ENCODE measurements at regions not wholly inside any gene's neighbourhood (a gene's known extent, or its start where the extent isn't known, plus 50 kb on each side); places are given as distances from the start of the nearest gene placed in this dataset.
"Not testable (repeated sequence)": the region's sequence is repeated elsewhere in the genome, so short reads cannot be mapped to it uniquely, and the experiment has no call there.

DNA sequence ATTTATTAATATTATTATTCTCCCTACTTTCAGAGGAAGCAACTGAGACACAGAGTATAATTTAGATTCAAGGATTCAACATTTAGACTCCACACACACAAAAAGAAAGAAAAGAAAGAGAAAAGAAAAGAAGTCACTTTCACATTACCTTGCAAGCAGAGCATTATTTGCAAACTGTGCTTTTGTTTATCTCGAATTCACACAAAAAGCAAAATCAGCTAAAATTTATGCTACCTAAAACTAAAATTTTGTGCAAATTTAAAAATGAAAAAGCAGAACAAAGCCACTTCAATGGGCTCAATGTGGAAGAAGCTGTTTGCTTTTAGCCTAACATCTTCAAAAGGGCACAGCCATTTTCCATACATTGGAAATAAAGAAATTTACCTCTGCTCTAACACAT is 1282.7 kb upstream of the GYPC start:
- no peak for DNase-seq

DNA sequence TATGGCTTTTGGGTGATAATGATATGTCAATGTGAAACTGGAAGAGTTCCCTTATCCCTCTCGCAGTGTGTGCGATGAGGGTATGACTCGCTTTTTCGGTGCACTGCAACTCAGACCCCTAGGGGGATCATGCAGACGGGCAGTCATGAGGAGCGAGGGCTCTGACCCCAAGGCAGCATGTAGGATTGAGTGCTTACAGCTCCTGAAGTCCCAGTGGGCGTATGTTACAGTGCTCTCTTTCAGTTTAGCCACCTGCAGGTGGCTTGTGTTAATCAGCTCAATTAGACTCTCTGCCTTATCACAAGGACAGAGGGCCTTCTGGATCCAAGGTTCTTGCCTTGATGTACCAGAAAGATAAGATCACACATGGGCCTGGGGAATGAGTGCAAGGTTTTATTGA is 1269.9 kb upstream of the GYPC start:
- DNase-seq = no peak

DNA sequence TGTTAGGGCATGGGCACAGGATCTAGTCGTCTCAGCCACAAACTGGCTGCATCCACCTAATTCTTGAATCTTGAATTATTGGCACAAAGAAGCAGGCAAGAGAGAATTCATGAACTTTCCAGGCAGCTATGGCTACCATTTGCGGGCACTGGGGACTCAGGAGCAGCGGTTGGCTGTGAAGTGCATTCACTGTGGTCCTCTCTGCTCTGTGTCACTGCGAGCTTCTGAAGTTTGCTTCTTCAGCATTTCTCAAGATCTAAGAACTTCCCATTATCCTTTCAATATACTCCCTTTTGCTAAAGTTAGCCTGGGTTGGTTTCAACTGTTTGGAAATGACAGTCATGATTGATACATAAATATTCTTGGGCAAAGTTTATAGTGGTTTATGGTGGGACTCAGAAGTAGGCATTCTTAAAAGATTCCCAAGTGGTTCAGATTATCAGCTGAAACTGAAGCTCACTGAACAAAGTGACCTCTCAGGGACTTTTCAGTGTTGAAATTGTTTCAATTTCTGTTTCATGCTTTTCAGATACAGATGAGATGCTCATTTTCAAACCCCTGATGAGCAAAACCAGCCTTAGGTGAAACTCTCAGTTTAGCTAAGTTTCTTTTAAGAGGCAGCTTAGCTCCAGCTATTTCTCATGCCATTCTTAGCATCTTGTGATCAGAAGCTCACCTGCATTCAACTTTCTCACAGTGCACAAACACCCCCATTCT is 1258.3 kb upstream of the GYPC start:
- DNase-seq = no peak

DNA sequence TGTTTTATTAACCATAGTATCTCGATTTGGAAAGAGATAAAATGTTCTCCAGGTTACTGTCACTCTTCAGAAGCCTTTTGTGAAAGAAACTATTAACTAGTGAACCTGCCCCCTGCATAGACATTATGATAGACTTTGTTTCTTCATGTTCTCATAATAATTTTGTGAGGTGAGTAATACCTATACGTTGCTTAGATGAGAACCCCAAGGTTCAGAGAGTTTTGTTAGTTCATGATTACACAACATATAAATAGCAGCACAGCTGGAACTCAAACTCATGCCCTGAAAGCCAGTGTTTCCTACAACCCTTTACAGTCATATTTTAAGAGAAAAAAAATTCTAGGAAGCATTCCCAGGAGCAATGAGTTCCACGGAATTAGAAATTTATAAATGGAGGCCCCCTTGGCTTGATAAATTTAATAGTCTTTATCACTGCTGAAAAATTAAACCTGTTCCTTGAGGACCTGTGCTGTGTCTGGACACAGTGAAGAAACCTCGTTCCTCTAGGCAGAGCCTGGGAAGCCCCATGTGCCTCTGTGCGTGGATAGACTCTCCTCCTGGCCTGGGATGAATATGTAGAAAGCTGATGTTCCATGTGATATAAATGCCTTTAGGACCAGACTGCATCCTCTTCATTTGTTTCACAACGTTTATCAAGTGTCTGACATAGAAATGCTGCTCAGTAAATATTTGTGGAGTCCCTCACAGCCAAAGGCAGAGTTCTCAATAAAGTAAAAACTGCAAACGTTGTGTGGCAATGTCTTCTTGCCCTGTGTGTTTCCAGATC is 1257.0 kb upstream of the GYPC start:
- DNase-seq = no peak

DNA sequence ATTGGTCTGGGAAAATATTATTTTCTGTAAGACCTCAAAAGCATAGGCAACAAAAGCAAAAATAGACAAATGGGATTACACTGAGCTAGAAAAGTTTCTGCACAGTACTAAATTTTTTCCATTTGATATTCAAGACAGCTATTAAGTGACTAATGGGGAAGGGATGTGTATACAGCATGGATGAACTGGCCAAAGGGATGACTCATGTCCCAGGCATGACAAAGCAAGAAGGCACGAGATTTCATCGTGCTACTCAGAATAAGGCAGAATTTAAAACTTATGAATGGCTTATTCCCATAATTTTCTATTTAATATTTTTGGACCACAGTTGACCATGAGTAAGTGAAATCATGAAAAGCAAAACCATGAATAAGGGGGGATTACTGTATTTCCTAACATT is 1250.1 kb upstream of the GYPC start:
- DNase-seq = no peak

DNA sequence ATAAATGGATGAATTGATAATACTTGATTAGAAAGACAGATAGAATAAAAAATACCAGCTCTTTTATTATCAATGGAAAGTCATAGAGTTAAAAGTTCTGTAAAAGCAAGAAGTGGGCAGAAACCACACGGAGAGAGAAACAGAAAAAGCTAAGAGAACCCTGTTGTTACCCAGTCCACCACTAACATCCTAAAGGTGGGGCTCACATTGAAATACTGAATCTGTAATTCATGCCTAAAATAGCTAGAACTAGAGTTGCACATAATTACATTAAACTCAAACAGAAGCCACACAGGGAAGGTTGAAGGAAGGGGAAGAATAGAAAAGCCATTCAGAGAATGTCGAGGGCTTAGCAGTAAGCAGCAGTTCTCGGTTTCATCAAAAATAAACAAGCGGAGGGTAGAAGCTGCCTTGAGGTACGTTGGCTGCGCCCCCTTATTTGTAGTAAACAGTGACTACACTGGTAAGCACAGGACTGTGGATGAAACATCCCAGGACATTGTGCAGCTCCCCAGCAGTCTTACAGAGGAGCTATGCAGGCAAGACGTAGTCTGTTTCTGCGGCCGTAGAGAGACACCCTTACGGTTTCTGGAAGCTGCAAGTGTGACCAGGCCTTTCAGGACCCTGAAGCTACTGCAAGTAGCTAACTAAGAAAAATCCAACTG is 1247.0 kb upstream of the GYPC start:
- no peak for DNase-seq

DNA sequence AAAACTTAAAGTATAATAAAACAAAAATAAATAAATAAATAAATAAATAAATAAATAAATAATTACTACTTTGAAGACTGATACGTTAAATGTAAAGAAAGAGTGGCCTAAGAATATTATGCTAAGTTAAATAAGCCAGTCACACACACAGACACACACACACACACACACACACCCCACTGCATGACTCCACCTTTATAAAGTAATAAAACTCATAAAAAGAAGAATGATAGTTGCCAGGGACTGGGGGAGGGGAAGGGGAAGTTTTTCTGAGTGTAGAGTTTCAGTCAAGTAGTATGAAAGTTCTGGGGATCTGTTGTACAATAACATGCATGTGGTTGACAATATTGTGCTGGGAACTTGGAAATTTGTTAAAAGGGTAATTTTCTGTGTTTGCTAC is 1237.5 kb upstream of the GYPC start:
- DNase-seq = no peak

DNA sequence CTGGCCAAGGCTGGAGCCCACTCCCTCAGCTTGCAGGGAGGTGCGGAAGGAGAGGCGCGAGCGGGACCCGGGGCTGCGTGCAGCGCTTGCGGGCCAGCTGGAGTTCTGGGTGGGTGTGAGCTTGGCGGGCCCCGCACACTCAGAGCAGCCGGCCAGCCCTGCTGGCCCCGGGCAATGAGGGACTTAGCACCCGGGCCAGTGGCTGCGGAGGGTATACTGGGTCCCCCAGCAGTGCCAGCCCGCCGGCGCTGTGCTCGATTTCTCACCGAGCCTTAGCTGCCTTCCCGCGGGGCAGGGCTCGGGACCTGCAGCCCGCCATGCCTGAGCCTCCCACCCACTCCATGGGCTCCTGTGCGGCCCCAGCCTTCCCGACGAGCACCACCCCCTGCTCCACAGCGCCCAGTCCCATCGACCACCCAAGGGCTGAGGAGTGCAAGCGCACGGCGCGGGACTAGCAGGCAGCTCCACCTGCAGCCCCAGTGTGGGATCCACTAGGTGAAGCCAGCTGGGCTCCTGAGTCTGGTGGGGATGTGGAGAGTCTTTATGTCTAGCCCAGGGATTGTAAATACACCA is 1233.7 kb upstream of the GYPC start:
- DNase-seq = not testable (repeated sequence)

DNA sequence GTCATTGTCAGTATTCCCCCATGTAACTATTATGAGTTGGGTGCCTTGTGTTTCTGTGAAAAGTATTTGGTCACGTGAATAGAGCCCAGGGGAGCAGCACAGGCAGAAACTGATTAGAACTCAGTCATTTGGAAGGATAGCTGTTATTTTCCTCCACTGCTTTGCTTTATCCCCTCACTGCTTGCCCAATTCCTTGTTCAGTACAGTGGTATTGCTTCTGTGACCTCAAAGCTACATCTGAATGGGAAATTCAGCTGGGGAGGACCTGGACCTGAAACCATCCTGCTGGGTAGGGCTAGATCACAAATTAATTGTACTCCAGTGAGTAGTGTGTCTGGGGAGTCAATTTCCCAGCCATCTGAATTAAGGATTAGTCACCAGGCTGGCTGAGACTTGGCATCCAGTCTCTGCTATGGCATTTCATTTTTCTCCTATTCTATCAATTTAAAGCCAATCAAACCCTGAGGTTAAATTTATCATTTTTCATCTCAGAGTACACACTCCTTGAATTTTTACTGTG is 1231.6 kb upstream of the GYPC start:
- no peak for DNase-seq

DNA sequence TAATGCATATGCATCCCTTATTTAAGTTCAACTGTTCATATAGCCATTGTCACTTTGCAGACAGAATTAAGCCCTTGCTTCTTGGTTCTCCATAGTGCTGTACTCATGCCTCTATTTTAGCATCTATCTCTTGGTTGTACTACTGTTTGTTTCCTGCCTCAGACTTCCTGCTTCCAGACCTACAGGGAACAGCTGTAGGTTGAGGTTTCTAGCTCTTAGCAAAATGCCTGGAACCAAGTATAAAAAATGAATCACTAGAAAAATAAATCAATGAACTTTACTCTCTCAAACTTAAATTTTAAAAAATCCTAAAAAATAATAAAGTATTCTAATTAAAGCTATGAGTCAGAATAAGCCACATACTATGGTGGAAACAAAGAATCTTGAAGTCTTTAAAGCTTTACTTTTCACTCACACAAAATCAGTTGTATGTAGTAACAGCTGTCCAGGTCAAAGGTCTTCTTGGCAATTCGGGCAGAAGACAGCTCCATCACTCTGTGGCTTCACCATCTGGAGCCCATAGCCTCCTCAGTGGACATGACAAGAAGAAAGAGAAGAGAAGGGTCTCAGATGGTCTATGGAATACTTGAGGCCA is 1228.1 kb upstream of the GYPC start:
- DNase-seq = no peak

DNA sequence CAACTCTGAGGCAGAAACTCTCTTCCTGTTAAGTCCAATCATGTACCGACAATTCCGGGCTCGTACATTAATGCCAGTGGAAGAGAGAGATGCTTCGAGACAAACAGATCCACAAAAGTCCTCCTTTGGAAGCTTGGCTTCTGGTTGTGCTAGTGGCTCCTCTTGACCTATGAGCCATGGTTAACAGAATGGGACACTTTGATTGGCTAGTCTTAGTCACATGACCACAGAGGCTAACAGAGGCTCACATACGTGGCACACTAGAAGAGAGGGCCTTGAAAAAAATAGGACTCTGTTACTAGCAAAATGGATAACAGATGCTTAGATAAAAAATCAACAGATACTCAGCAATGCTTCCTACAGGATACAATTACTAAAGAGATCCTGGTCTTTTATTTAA is 1211.9 kb upstream of the GYPC start:
- DNase-seq = no peak

DNA sequence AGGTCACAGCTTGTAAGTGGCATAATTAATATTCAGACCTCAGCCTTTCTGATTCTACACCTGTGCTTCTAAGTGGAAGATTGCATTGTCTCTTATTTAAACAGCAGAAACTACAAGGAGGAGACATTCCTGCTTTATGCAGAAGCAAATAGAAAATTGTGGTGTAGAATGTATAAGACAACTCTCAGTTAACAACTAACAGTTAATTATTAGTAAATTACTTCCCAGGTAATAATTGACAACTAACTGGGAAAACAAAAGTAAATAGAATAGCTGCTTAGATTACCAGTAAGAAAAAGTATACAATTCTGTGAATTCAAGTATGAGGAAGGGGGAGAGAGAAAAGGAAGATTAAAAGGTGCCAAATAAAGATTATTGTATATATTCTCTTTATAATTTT is 1210.5 kb upstream of the GYPC start:
- no peak for DNase-seq

DNA sequence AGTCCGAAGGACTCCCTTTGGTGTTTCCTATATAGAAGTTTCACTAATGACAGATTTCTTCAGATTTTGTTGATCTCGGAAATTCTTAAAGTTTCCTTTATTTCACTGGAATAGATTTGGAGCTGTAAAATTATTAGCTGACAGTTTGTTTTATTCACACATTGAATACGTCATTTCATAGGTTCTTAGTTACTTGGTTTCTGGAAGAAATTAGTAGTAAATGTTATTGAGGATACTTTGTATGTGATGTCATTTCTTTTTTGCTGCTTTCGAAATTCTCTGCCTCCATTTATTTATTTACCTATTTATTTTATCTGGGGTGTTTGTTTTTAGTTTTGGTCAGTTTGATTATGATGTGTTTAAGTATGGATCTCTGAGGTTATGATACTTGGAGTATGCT is 1205.9 kb upstream of the GYPC start:
- no peak for DNase-seq

DNA sequence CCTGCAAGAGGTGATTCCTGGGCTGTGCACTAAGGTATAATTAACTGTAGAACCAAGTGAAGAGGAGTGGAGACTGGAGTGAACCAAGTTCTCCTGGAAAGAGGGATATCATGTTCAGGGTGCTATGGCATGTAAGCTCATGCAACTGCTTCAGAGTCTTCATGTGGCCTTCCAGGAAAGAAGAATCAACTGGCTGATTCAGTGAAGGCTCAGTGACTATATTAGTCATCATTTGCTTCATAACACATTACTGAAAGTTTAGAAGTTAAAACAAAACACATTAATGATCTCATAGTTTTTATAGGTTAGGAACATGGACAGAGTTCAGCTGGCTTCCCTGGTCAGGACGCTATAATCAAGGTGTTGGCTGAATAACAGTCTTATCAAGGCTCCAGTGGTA is 1200.8 kb upstream of the GYPC start:
- no peak for DNase-seq

DNA sequence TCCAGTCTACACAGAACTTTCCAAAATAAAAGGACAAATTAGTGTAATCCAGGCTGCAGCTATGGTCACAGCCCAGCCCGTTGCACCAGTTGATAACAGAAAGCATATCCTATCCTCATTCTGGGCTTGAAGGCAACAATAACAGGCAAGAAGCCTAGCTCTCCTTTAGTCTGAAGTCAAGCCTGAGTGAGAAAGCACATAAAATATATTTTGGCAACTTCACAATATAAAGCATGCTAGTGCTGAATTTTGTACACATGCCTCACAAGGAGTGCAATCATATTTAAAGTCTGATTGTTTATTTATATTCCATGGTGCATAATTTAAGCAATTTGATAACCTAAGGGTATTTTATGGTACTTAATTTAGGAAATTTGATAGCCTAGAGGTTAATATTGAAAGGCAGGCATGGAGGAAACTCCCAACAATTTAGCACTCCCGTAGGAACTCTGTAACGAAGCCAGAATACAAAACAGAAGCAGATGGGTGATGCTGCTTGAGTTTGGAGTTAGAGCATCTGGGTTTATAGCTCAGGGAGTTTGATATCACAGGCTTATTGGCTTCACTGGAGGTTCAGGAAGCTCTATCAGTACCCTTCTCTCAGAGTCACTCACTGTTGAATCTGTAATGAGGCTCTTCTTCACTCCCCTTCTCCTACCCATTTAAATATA is 1199.1 kb upstream of the GYPC start:
- DNase-seq = no peak

DNA sequence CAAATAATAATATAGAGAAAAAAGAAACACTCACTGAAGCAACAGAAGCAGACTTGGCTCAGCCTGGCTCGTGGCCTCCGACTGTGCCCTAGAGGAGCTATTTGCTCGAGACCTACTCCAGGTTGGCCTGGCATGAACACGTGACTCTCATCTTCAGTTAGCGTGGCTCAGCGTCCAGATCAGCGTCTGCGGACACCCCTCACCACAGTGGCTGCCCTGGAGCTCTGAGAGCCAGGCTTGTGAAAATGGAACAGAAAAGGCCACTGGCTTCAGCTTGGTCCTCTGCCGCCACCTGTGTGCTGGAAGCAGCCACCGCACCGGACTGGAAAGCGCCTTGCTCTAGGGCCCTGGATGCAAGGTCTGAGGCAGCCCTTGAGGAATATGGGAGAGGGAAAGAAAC is 1184.0 kb upstream of the GYPC start:
- no peak for DNase-seq

DNA sequence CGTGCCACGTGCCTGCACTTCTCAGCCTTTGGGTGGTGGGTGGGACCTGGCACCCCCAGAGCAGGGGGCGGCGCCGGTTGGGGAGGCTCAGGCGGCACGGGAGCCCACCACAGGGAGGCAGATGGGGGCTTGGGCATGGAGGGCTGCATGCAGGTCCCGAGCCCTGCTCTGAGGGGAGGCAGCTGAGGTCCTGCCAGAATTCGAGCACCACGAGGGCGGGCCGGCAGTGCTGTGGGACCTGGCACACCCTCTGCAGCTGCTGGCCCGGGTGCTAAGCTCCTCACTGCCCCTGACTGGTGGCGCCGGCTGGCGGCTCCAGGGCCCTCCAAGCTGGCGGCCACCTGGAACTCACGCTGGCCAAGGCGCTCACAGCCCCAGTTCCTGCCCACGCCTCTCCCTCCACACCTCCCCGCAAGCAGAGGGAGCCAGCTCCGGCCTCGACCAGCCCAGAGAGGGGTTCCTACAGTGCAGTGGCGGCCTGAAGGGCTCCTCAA is 1176.8 kb upstream of the GYPC start:
- DNase-seq = no peak

DNA sequence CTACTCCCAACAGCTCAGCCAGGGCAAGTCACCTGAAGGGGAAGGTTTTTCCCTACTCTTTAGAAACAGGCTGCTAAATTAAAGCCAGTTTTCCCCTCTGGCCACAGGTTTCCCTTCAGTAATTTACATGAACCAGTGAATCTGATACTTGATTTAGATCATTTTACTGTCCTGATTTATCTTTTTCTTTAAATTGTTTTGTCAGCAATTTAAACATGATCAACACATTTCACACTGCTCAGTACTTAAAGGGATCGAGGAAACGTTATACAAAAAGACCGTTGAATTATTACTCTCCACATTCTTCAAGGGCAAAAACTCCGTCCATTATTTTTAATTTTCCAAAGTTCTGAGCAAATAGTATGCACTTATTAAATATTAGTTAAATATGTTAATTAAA is 1165.7 kb upstream of the GYPC start:
- no peak for DNase-seq

DNA sequence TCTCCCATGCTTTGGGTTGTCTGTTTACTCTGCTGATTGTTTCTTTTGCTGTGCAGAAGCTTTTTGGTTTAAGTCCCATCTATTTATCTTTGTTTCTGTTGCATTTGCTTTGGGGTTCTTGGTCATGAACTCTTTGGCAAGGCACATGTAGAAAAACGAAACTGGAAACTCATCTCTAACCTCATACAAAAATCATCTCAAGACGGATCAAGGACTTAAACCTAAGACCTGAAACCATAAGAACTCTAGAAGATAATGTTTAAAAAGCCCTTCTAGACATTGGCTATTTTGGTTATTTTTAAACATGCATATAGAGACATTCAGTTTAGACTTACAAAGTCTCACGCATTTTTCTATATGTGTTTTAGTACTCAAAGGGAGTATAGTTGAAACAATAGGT is 1164.3 kb upstream of the GYPC start:
- no peak for DNase-seq

DNA sequence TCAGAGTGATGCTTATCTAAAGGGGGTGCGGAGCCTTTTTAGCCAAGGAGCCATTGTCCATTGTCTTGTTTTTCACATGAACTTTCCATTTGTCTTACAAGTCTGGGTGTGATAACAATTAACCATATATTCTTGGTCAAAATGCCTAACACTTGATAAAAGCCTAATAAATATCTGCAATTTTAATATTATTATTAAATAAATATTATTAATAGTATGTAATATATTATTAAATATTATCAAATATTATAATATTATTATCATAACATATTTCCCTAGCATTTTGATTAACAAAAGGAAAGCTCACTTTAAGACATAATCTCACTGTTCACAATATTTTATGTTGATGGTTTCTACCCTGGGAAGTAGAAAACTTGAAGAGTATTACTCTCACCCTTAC is 1143.6 kb upstream of the GYPC start:
- DNase-seq = no peak

DNA sequence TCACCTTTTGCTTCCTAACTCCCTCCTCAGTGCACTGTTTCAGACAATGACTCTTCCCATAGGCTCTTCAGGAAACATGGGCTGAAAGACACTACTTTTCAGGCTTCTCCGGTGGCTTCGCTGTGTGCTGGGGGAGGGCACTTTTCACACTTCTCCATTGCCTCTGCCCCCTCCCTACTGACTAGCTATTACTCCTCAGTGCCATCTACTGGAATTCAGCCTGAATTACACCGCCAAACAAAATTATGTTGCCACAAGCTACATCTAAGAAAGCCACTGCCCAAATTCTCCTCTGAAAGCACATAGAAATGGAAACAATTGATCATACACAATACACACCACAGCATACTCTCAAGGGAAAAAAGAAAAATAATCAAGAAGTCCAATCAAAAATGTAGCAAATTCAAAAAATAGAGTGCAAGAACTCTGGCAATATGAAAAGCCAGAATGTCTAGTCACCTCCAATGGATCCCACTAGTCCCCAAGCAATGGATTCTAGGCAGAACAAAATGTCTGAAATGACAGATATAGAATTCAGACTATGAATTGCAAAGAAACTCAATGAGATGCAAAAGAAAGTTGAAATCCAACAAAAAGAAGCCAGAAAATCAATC is 1139.4 kb upstream of the GYPC start:
- no peak for DNase-seq

DNA sequence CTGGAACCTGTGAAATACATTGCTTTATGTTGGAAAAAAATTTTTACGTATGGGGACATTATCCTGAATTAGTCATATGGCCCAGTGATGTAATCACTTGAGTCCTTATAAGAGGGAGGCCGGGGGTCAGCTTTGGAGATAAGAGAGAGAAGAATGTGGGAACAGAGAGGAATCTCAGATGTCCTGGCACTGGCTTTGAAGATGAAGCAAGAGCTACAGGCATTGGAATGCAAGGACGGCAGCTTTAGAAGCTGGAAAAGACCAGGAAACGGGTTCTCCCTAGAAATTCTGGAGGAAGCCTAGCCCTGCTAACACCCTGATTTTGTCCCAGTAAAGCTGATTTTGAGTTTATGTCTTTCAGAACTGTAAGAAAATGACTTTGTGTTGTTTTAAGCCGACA is 1129.9 kb upstream of the GYPC start:
- no peak for DNase-seq

Measured in DMS153 (cell line).